DOHH2 (cell line): ENCODE measurements at regions not wholly inside any gene's neighbourhood (a gene's known extent, or its start where the extent isn't known, plus 50 kb on each side); places are given as distances from the start of the nearest gene placed in this dataset.

Experiments
- H3F3A ChIP-seq: fragments of 200-600 bp; sonication (generic), shearing (Covaris generic); 2 replicates; pipeline ENCODE4 v1.6.0; 2016; ENCODE audit warnings: antibody characterized with exemption, mild to moderate bottlenecking; ENCODE audit not compliant: control insufficient read depth, insufficient read depth
- H3K27ac ChIP-seq: fragments of 200-600 bp; sonication (generic); 2 replicates; pipeline ENCODE4 v1.5.1; 2014; ENCODE audit warnings: low read depth, mild to moderate bottlenecking, low read length, moderate library complexity
- H3K27me3 ChIP-seq: fragments of 200-600 bp; sonication (generic); 2 replicates; pipeline ENCODE4 v1.6.1; 2014; ENCODE audit warnings: mild to moderate bottlenecking, low read length, mixed read lengths; ENCODE audit not compliant: control insufficient read depth
- H3K36me3 ChIP-seq: fragments of 200-600 bp; sonication (generic); 2 replicates; pipeline ENCODE4 v1.6.1; 2014; ENCODE audit warnings: mild to moderate bottlenecking, low read length, moderate library complexity, mixed read lengths; ENCODE audit not compliant: control insufficient read depth
- H3K4me1 ChIP-seq: fragments of 200-600 bp; sonication (generic); 2 replicates; pipeline ENCODE4 v1.6.1; 2014; ENCODE audit warnings: mild to moderate bottlenecking, low read length, mixed read lengths; ENCODE audit not compliant: control insufficient read depth
- H3K4me2 ChIP-seq: fragments of 200-600 bp; sonication (generic); 2 replicates; pipeline ENCODE4 v1.6.0; 2014; ENCODE audit warnings: mild to moderate bottlenecking, low read length, moderate library complexity
- H3K4me3 ChIP-seq: fragments of 200-600 bp; sonication (generic); 2 replicates; pipeline ENCODE4 v1.5.1; 2014; ENCODE audit warnings: mild to moderate bottlenecking, low read length, mixed read lengths
- H3K79me2 ChIP-seq: fragments of 200-600 bp; sonication (generic); 2 replicates; pipeline ENCODE4 v1.6.1; 2014; ENCODE audit warnings: mild to moderate bottlenecking, low read length, mixed read lengths; ENCODE audit not compliant: control insufficient read depth
- H3K9me2 ChIP-seq: fragments of 200-600 bp; sonication (generic); replicated peaks from 2 replicates; pipeline ENCODE4 v1.6.1; 2014; ENCODE audit warnings: mild to moderate bottlenecking, low read length, mixed read lengths; ENCODE audit not compliant: control insufficient read depth
- H3K9me3 ChIP-seq: fragments of 200-600 bp; sonication (generic); 2 replicates; pipeline ENCODE4 v1.6.1; 2014; ENCODE audit warnings: antibody characterized with exemption, low read length, mixed read lengths; ENCODE audit not compliant: control insufficient read depth, insufficient read depth
- H4K20me1 ChIP-seq: fragments of 200-600 bp; sonication (generic); 2 replicates; pipeline ENCODE4 v1.6.0; 2014; ENCODE audit warnings: low read depth, mild to moderate bottlenecking, antibody characterized with exemption, low read length, moderate library complexity; ENCODE audit not compliant: control insufficient read depth, insufficient read depth
- CTCF ChIP-seq: fragments of 200-600 bp; sonication (generic); IDR thresholded peaks from one replicate; pipeline ENCODE4 v1.5.1; 2014; ENCODE audit warnings: antibody characterized with exemption, mild to moderate bottlenecking, low read depth, low read length; ENCODE audit not compliant: poor library complexity, severe bottlenecking
- EZH2phosphoT487 ChIP-seq: fragments of 200-600 bp; sonication (generic); IDR thresholded peaks from 2 replicates; pipeline ENCODE4 v1.6.1; 2017; ENCODE audit warnings: borderline replicate concordance, mild to moderate bottlenecking, antibody characterized with exemption, low read length, moderate library complexity, mixed read lengths

- Histone ChIP-seq H4K20me1 (no peaks in the 10 kb centered on the region), H3K27me3 (no peaks in the 10 kb centered on the region), H3K9me2 (no peaks in the 10 kb centered on the region), H3K4me2 (no peak overlapping the region), H3K36me3 (no peaks in the 10 kb centered on the region), H3K9me3 (peaks cover 1% of the 10 kb centered on the region; the same call in 1 of the 2 replicates), H3F3A (no peaks in the 10 kb centered on the region), H3K4me1 (no peaks in the 10 kb centered on the region), H3K27ac (no peak overlapping the region), H3K79me2 (no peaks in the 10 kb centered on the region), H3K4me3 (no peak overlapping the region)
- no peak for TF ChIP-seq EZH2phosphoT487
- no peak for TF ChIP-seq CTCF
Observed at GRCh38 chr6:130743175-130743574, 84.0 kb upstream of the SMLR1 start.

- no peaks in the 10 kb centered on the region for H3K79me2 ChIP-seq
- H3K9me3 ChIP-seq = peaks cover 10% of the 10 kb centered on the region; the same call in 1 of the 2 replicates
- H3K4me3 ChIP-seq = no peak overlapping the region
- TF ChIP-seq CTCF = no peak
- TF ChIP-seq EZH2phosphoT487 = no peak
- no peaks in the 10 kb centered on the region for H3K4me1 ChIP-seq
- H3K4me2 ChIP-seq = no peak overlapping the region
- no peaks in the 10 kb centered on the region for H3F3A ChIP-seq
- H3K36me3 ChIP-seq = no peaks in the 10 kb centered on the region
- H3K9me2 ChIP-seq = no peaks in the 10 kb centered on the region
- no peaks in the 10 kb centered on the region for H3K27me3 ChIP-seq
- no peaks in the 10 kb centered on the region for H4K20me1 ChIP-seq
- no peak overlapping the region for H3K27ac ChIP-seq
Observed at GRCh38 chr6:130744576-130745366, 82.4 kb upstream of the SMLR1 start.

- no peak for TF ChIP-seq EZH2phosphoT487
- TF ChIP-seq CTCF = no peak
Observed at GRCh38 chr6:130748041-130748440, 79.2 kb upstream of the SMLR1 start.

More at GRCh38 chr6:130748041-130748440, 79.2 kb upstream of the SMLR1 start:
- Histone ChIP-seq H3K9me2 (no peaks in the 10 kb centered on the region), H3K79me2 (no peaks in the 10 kb centered on the region), H3K36me3 (no peaks in the 10 kb centered on the region), H3K4me3 (no peak overlapping the region), H3K4me2 (no peak overlapping the region), H3K27ac (no peak overlapping the region), H4K20me1 (no peaks in the 10 kb centered on the region), H3K9me3 (peaks cover 15% of the 10 kb centered on the region; the same call in 1 of the 2 replicates), H3F3A (no peaks in the 10 kb centered on the region), H3K4me1 (no peaks in the 10 kb centered on the region), H3K27me3 (no peaks in the 10 kb centered on the region)
